Cerebellar nuclear complex (tissue), 1 donor: ENCODE measurements at regions not wholly inside any gene's neighbourhood (a gene's known extent, or its start where the extent isn't known, plus 50 kb on each side); places are given as distances from the start of the nearest gene placed in this dataset.

Experiments used
- DNase-seq, 2 experiments: peaks; one replicate each; lab custom pipeline; 2025; lab: John Stamatoyannopoulos, UW

- DNase-seq, result no peak
Measured at GRCh38 chr5:124924729-124925128, 178.3 kb upstream of the ZNF608 start.

- DNase-seq, result no peak
Measured at GRCh38 chr5:124927735-124928134, 181.3 kb upstream of the ZNF608 start.

GRCh38 chr5:124929000-124929399 lies 182.6 kb upstream of the ZNF608 start:
- DNase-seq, result no peak

GRCh38 chr5:124932791-124933600 lies 186.6 kb upstream of the ZNF608 start:
- no peak for DNase-seq

GRCh38 chr5:124935065-124935464 lies 188.6 kb upstream of the ZNF608 start:
- DNase-seq, result no peak

- no peak for DNase-seq
Measured at GRCh38 chr5:124936626-124936933, 190.1 kb upstream of the ZNF608 start.

GRCh38 chr5:124941051-124942049 lies 194.9 kb upstream of the ZNF608 start:
- no peak for DNase-seq

- DNase-seq, result no peak
Measured at GRCh38 chr5:124948062-124948753, 201.8 kb upstream of the ZNF608 start.

GRCh38 chr5:124948754-124949275 lies 202.4 kb upstream of the ZNF608 start:
- DNase-seq, result no peak

GRCh38 chr5:124949862-124950261 lies 203.4 kb upstream of the ZNF608 start:
- no peak for DNase-seq

GRCh38 chr5:124951105-124951504 lies 204.7 kb upstream of the ZNF608 start:
- no peak for DNase-seq

- no peak for DNase-seq
Measured at GRCh38 chr5:124951661-124952060, 205.2 kb upstream of the ZNF608 start.

- DNase-seq, result no peak
Measured at GRCh38 chr5:124952079-124952478, 205.6 kb upstream of the ZNF608 start.

GRCh38 chr5:124952566-124952965 lies 206.1 kb upstream of the ZNF608 start:
- no peak for DNase-seq

- DNase-seq, result no peak
Measured at GRCh38 chr5:124954784-124955183, 208.3 kb upstream of the ZNF608 start.

- DNase-seq, result no peak
Measured at GRCh38 chr5:124956471-124957029, 210.1 kb upstream of the ZNF608 start.

- DNase-seq, result no peak
Measured at GRCh38 chr5:124957063-124957462, 210.6 kb upstream of the ZNF608 start.

- no peak for DNase-seq
Measured at GRCh38 chr5:124960266-124960665, 213.8 kb upstream of the ZNF608 start.

GRCh38 chr5:124961521-124961920 lies 215.1 kb upstream of the ZNF608 start:
- DNase-seq, result no peak

GRCh38 chr5:124962111-124962510 lies 215.7 kb upstream of the ZNF608 start:
- DNase-seq, result no peak

GRCh38 chr5:124962735-124963134 lies 216.3 kb upstream of the ZNF608 start:
- no peak for DNase-seq
